Fibroblast of the conjunctiva (primary cell): ENCODE measurements at regions not wholly inside any gene's neighbourhood (a gene's known extent, or its start where the extent isn't known, plus 50 kb on each side); places are given as distances from the start of the nearest gene placed in this dataset.
A peak's percentile ranks its signal among the peaks of the same experiment; 100 is the strongest.

Experiments
- DNase-seq: peaks from one replicate; pipeline ENCODE4 v3.0.0-alpha.2; 2010; ENCODE audit warnings: low read depth

DNA sequence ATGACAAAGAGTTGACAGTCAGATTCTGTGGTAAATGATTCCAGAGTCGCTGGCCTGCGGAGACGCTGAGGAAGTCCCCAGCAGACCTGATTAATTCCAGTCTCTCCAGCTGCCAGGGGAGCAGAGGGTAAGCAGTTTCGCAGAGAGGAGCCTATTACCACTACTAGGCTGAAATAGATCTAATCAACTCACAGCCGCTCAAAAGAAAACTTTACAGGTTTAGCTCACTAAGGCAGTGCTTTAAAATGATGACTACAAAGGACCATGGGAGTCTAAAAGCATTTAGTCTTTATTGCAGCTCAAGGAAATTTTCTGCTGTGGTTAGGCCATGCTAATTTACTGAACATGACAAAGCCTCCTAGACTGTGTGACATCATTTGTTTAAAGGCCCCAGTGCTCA, 445.6 kb upstream of the POU3F3 start:
- DNase-seq, result no peak

DNA sequence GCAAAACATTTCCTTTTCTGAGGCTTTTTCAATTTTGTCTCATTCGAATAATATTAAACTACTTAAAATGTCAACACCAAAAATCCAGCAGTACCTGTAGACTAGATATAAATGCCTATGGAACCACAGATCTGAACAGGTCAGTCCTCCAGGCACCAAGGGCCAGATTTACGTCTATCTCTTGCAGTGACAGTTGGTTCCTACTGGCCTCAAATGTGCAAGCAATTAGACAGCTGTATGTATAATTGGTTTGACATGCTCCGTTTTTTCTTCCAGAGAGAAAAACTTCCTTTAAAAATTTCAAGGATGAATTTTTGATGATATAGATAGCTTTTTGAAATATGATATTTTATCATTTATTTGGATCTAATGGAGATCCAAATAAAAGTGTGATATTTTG, 443.8 kb upstream of the POU3F3 start:
- no peak for DNase-seq

DNA sequence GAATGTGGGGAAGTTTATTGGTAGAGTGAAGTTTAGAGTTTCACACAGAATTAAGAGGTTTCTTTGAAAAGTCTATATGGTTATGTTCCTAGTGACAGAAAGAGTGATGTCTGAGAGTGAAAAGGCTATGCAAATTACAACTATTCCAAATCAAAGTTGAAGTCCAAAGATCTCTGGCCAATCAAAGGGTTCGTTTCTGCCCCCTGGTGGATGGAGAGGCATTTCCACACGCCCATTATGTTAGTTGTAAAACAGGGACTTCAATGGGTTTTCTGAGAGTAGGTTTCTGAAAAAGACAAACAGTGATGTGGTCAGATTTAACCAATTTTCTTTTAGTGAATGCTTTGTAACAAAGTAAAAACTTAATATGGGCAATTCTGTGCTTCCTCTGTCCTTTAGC, 441.5 kb upstream of the POU3F3 start:
- DNase-seq, result no peak

DNA sequence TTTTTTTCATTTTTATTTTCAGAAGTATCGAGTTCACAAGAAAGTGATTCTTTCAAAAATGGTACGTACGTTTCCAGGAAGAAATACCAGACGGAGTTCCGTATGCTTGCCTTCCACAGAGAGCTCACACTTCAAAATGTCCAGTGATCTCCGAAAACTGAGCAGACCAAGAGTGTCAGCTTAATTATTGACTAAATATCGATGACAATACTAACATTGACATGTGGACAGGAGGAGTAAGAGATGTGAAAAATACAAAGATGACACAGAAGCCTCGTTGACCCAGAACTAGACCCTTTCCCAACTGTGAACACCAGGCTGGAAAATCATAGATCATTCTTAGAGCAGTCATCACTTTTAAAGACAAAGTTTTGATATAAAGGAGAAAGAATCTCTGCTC, 440.0 kb upstream of the POU3F3 start:
- no peak for DNase-seq

DNA sequence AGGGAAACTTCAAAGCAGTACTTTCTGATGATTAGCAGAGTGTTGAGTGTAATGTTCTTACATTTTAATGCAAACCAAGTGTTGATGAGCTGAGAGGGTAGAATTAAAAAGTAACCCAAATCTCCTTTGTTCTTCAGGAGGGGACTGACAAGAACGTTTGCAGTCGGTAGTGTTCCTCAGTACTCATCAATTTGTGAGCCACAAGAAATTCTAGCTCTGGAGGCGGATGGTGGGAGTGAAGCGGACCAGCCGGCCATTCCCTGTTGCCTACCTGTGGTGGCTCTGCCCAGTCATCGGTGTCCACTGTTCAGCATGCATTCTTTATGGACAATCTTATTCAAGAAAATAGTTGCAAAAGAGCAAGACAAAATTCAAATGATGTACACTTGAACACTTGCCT, 438.6 kb upstream of the POU3F3 start:
- no peak for DNase-seq

DNA sequence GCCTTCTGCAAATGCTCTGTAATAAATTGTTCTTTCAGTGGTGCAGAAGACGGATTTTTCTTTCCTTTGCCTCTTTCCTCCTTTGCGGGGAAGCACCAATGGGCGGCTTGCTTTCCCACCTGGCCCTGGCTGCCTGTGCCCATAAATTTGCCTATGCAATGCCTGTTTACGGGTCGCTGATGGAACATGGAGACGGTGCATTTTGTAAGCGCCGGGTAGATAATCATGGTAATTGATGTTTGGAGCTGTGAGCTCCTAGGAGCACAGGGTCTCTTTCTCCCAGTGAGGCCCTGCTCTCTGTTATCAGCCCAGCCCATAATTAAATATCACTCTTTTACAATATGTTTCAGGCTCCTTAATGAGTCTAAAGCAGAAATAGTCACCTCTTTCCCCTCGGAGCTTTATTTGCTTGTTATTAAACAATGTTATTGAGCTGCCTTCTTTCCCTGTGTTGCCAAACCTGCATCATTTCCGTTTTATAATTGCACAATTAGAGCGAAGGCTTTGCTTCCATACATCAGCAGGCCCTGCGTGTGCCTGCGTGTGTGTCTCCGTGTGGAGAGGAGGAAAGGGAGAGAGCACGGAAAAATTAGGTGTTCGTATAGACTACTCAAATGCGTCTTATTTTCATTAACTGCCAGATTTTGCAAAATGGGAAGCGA, 437.4 kb upstream of the POU3F3 start:
- DNase-seq, result no peak

DNA sequence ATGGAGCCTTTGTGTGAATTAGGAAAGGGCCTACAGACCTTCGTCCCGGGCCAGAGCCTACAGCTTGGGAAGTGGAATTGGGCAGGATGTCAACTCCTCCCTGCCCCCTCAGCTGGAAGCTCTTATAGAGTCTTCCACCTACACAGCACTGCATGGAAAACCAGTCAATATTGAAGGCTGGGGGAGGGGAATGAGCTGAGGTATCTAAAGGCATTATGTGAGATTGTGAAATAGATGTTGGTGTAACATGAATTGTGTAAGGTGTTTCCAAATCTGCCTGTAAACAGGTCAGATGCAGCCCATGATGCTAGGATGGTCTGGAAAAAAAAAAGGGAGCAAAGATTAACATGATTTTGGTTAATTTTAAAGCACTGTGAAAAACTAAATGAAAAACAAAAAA, 433.5 kb upstream of the POU3F3 start:
- DNase-seq, result no peak

DNA sequence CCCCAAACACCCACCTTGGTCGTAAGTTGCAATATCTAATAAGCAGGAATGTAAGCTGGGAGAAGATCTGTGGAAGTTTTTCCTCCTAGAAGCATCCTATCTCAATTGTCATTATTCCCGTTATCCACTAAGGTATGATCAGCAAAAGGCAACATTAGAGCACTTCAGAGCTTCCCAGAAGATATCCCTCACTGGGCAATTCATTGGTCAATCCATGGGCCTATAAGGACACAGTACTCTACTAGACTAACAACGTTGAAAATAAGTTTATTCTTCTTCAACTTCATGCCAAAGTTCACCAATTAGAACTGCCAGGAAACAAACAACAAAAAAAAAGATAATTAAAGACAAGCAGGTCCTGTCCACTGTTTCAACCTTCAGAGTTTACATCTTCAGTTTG, 433.0 kb upstream of the POU3F3 start:
- no peak for DNase-seq

DNA sequence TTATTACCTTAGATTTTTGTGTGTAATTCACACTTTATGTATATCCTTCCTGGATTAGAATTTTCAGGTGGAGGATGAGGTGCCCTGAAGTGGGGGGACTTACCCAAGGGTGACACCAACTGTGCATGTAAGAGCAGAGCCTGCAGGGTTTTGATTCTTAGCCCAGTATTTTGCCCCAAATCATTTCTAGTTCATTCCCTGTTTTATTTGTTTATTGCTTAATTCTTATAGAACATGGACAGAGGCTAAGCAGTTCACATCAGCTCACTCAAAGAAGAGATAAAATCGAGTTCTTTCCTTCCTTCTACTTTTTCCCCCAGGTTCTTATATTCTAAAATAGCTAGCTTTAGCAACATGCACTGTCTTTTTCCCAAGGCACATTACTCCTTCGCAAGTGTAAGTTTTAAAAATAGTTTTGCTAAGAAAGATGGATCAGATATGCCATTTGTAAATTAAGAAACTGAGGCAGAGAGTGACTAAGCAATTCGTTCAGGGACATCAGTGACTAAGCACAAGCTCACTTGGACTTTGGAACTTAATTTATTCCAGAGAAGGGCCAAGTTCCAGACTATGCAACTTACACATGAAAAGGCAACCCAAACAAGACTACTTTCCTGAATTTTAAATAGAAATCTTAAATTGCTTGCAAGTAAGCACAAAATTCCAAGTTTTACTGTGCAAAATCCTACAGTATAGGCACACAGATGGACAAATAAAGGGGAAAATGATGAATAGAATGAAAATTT, 427.9 kb upstream of the POU3F3 start:
- DNase-seq, result no peak

DNA sequence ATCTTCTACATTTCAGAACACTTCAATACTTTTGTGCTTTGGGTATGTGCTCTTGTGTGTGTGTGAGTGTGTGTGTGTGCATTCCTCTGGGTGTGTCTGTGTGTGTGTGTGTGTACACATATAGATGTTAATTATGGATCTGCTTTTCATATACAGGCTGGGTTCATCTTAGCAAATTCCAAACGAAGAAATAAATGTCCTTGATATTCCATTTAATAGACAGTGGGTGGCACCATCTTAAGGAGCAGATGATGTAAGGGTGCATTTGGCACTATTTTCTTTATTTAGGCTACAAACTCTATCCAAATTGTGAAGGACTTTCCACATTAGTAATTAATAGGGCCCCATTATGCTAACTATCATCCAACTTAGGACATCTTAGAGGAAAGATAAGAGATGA, 425.8 kb upstream of the POU3F3 start:
- DNase-seq, result no peak

DNA sequence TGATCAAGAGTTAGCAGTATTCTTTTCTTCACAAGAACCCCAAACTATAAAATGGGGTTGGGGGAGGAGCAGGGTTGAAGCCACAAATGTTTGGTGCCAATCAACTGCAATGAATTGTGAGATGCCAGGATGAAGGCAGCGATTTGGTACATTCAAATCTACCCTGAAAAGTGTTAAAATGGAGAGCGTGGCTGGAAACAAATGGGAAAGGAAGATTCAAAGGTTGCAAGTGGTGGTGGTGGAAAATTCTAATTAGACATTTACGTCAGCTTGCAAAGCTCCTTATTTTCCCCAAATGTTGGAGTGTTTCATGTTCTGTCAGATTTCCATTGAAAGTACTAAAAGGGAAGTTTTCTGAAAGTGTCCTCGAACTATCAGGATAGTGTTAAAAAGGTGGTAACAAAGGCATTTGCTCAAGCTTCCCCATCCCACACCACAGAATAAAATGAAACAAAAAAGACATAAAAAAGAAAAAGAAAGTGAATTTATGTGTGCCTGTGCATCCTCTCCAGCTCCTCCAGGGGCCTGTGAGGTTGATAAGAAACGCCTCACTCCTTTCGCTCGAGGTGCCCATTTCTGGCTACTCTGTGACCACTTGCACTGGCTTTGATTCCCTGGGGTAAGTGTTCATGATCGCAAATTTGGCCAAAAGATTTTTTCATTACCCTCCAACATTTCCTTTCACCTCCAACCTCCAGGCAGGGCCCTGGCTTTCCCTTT, 424.1 kb upstream of the POU3F3 start:
- DNase-seq, result no peak

DNA sequence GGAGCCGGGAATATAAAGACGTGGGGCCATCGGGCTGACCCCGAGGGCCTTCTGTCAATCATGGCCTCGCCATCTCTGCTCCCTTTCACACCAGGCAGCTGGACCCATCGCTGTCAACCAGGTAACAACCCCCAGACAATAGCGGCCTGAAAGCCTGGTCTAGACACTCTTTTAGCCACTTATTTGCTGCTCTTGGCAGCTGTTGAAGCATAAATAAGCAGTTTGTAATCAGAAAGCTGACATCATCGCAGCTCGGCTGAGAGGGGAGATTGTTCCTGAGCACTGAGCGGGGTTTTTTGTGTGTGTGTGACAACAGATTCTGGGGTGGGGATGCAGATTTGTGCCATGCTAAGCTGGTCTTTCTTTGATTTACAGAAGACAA, 423.6 kb upstream of the POU3F3 start:
- DNase-seq, result no peak

DNA sequence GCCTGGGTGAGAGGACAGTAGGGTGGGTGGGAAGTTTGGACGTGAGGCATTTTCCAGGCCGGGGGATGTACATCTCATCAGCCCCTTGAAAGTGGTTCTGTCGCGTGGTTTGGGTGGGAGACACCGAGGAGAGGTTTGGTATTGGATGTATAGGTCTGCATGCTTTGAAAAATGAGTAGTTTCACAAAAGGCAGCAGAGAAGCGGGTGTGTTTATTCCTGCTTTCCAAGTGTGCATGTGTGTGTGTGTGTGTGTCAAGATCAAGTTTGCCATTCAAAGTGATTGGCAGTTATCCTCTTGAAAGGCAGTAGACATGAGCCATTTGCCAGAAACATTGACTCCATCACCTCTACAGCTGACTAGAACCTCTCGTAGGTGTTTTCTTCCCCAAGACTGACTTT, 423.1 kb upstream of the POU3F3 start:
- DNase-seq, result no peak

DNA sequence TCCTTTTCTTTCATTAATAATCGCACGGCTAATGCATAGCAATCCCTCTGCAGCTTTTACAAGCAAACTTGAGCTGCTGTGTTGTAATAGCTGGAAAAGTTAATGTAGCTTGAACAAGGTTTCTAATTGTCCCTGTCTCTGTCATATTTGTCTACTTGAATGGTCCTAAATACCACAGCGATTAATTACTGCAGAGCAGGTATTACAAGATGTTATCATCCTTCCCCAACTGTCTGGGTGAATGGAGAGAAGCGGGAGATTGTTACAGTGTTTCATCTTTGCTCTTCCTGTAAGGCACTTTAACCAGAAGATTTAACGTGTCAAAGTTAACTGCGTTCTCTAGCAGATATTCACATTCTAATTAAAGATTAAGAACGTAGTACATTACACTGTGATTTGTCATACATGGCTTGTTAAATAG, 422.2 kb upstream of the POU3F3 start:
- DNase-seq, result no peak

DNA sequence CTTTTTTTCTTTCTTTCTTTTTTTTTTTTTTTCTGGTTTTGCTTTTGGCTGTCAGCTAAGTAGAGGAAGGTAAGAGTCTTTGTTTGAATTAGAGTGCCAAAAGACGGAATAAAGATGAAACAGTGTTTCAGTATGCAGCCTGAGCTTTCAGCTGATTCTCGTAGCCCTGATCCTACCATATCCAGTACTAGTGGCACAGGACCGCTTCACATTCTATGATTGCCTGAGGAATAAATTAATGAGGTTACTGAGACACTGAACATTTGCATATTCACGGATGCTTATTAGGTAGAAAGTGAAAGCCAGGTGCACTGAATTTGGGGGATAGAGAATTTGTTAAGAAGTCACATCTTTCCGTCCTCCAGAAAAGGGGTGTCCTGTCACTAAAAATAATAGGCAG, 421.5 kb upstream of the POU3F3 start:
- DNase-seq, result no peak

DNA sequence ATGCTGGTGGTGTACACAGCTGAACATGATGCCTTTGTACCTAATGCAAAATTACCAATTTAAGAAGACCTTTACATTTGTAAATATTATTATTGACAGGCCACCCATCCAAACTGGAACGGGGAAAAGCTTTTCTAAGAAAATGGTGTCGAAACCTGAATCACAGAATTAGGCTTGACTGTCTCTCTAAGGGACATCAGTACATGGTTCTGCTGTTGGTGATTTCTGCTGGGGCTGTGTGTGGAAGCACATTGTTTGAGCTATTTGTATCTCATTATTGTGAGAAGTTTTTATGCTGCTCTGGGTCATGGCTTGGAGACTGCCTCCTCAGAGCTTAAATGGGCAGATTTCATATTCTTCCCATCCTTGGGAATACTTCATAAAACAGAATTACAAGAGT, 420.9 kb upstream of the POU3F3 start:
- no peak for DNase-seq

DNA sequence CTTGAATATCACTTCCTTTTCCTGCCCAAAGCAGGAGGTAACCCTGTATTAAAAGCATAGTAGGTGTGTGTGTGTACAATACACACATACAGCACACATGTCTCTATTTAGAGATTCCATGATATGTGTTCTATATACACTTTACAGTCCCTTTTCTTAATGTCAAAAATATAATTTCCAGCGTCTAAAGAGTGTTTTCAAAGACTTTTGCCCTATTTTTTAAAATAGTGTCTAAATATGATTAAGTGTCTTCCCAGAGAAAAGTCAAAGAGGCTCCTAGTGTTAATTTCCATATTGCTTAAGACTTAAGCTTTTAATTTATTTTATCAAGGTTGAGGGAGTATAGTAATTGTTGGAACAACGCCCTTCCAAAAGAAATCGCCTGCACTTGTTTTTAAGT, 420.3 kb upstream of the POU3F3 start:
- DNase-seq, result no peak

DNA sequence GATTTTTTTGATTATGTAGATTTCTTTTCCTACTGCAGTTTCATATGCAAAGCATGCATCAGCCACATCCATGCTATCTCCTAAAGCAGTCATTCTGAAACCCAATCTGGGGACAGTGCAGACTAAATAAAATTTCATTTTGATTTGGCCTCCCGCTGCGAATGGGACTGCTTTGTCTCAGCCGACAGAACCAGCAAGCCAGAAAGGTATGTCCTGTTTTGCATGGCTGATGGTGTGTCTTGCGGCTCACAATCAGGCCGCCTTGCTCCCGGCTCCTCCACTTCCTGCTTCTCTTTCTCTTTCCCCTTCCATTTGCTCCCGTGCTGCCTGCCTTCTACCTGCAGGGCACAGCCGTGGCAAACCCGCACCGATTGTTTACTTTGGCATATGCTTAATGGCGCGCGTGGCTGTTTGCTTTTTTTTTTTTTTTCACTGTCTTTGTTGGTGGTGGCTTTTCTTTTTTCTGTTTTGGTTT, 419.6 kb upstream of the POU3F3 start:
- no peak for DNase-seq

DNA sequence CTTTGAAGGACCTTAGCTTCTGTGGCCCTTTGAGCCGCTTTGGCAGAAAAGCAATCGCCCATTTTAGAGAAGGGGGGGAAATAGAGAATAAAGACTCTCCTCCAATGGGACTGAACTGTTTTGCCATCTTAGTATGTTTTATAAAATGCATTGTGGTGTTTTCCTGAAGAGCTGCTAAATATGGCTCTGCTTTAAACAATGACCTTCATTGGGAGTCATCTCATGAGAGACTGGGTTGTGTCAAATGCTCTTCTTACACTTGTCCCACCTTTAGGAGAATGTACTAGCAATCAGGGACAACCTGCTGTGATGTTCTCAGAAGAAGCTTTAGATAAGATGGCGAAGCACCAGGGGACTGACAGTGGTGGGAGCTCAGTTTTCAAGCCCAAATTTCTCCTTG, 418.9 kb upstream of the POU3F3 start:
- no peak for DNase-seq

DNA sequence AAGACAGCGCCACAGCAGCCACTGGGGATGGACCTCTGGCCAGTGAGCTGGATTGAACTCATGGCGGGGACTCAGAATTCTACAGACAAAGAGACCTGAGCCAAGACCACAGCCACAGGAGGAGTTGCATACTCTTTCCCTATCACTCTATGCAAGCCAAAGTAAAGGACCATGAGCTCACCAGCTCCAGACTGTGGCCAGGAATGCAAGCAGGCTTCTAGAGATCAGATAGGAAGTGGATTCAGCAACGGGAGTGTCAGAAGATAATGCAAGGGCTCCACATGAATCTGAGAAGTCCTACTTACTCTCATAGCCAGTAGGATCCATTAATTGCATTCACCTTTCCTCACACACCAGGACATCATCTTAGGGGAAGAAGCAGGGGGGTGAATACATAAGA, 415.4 kb upstream of the POU3F3 start:
- DNase-seq, result no peak

DNA sequence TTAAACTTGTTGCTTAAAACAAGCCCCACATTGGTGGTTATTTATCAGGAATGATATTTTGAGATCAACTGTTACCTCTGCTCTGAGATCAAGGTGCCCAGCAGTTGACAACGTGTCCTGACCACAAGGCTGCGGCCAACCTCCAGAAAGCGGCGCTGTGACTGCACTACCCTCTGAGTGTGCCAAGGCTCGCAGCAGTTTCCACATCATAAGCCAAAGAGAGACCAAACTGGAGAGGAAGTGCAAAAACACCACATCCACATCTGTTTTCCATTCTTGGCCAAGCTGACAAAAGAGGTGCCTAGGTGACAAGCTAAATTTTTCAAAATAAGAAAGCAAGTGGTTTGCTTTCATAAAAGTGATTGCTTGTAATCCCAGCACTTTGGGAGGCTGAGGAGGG, 410.8 kb upstream of the POU3F3 start:
- DNase-seq, result no peak

DNA sequence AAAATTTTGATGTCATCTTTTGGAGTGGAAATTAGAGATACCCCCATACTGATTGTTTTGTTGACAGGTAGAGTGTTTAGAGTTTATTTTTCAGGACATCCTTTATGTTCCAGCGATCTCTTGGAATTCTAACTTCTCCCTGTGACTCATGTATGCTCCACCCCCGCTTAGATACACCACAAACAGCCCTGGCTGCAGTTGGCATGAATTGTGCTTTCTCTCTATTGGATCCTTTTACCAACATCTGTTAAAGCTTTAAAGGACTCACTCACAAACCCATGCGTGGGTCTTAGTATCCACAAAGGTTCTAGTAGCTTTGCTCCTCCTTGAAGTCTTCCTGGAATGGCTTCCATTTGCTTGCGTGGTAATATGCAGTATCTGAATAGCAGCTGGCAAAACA, 409.5 kb upstream of the POU3F3 start:
- peak; percentile 27 for DNase-seq

DNA sequence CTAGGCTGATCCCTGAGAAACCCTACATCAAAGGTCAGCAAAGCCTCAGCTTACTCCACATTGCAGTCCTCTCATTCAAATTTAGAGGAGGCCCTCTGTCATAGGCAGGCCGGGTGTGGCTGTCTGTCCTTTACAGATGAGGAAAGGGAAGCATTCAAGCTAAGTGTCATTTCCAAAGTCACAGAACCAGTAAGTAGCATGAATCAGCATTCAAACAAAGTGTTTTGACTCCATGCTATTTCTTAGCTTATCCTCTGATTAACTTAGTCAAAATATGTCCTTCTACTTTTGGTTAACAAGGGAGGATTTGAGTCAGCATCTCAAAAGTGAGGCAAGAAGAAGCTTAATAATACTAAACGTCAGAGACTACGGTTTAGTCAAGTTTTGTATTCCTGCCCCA, 409.0 kb upstream of the POU3F3 start:
- no peak for DNase-seq
